ENCODE measurements at regions not wholly inside any gene's neighbourhood (a gene's known extent, or its start where the extent isn't known, plus 50 kb on each side); places are given as distances from the start of the nearest gene placed in this dataset.

GRCh38 chr14:98144964-98145363 is 1127.0 kb downstream of the BCL11B start:
- Histone ChIP-seq H3K27me3 (ENCODE audit: control insufficient read depth in 5 of 5, insufficient read depth in 4 of 5, low read length in 5 of 5) (peaks cover 0 to 2% (median 0%) of the 10 kb centered on the region in 5 donors), H3K4me1 (ENCODE audit: control insufficient read depth in 5 of 5, insufficient read depth in 5 of 5, low read length in 5 of 5) (no peaks in the 10 kb centered on the region), H3K9ac (ENCODE audit: low read length in 5 of 5) (no peak overlapping the region), H3K4me3 (ENCODE audit: low read depth in 1 of 5, low read length in 5 of 5) (no peak overlapping the region), H3K27ac (ENCODE audit: low read depth, low read length) (no peak overlapping the region), H3K9me3 (ENCODE audit: control insufficient read depth in 5 of 5, low read length in 5 of 5) (no peaks in the 10 kb centered on the region), H3K36me3 (ENCODE audit: control insufficient read depth in 5 of 5, insufficient read depth in 5 of 5, low read length in 5 of 5) (no peaks in the 10 kb centered on the region)

GRCh38 chr14:98146416-98146815 is 1125.6 kb downstream of the BCL11B start:
- H3K27me3 ChIP-seq (ENCODE audit: control insufficient read depth in 5 of 5, insufficient read depth in 4 of 5, low read length in 5 of 5) = peaks cover 0 to 2% (median 0%) of the 10 kb centered on the region in 5 donors
- no peak overlapping the region for H3K27ac ChIP-seq (ENCODE audit: low read depth, low read length)
- no peaks in the 10 kb centered on the region for H3K9me3 ChIP-seq (ENCODE audit: control insufficient read depth in 5 of 5, low read length in 5 of 5)
- H3K9ac ChIP-seq (ENCODE audit: low read length in 5 of 5) = no peak overlapping the region
- no peaks in the 10 kb centered on the region for H3K36me3 ChIP-seq (ENCODE audit: control insufficient read depth in 5 of 5, insufficient read depth in 5 of 5, low read length in 5 of 5)
- H3K4me1 ChIP-seq (ENCODE audit: control insufficient read depth in 5 of 5, insufficient read depth in 5 of 5, low read length in 5 of 5) = no peaks in the 10 kb centered on the region
- no peak overlapping the region for H3K4me3 ChIP-seq (ENCODE audit: low read depth in 1 of 5, low read length in 5 of 5)

- H3K27me3 ChIP-seq (ENCODE audit: control insufficient read depth in 5 of 5, insufficient read depth in 4 of 5, low read length in 5 of 5) = peaks cover 0 to 4% (median 3%) of the 10 kb centered on the region in 5 donors
- H3K36me3 ChIP-seq (ENCODE audit: control insufficient read depth in 5 of 5, insufficient read depth in 5 of 5, low read length in 5 of 5) = no peaks in the 10 kb centered on the region
- H3K27ac ChIP-seq (ENCODE audit: low read depth, low read length) = no peak overlapping the region
- no peaks in the 10 kb centered on the region for H3K9me3 ChIP-seq (ENCODE audit: control insufficient read depth in 5 of 5, low read length in 5 of 5)
- no peak overlapping the region for H3K4me3 ChIP-seq (ENCODE audit: low read depth in 1 of 5, low read length in 5 of 5)
- H3K4me1 ChIP-seq (ENCODE audit: control insufficient read depth in 5 of 5, insufficient read depth in 5 of 5, low read length in 5 of 5) = no peaks in the 10 kb centered on the region
- no peak overlapping the region for H3K9ac ChIP-seq (ENCODE audit: low read length in 5 of 5)
Measured at GRCh38 chr14:98154254-98154653, 1117.7 kb downstream of the BCL11B start.

- no peaks in the 10 kb centered on the region for H3K36me3 ChIP-seq (ENCODE audit: control insufficient read depth in 5 of 5, insufficient read depth in 5 of 5, low read length in 5 of 5)
- H3K9me3 ChIP-seq (ENCODE audit: control insufficient read depth in 5 of 5, low read length in 5 of 5) = no peaks in the 10 kb centered on the region
- H3K27ac ChIP-seq (ENCODE audit: low read depth, low read length) = no peak overlapping the region
- H3K9ac ChIP-seq (ENCODE audit: low read length in 5 of 5) = no peak overlapping the region
- H3K4me1 ChIP-seq (ENCODE audit: control insufficient read depth in 5 of 5, insufficient read depth in 5 of 5, low read length in 5 of 5) = peaks cover 0 to 3% (median 0%) of the 10 kb centered on the region in 5 donors
- H3K27me3 ChIP-seq (ENCODE audit: control insufficient read depth in 5 of 5, insufficient read depth in 4 of 5, low read length in 5 of 5) = peaks cover 0 to 4% (median 3%) of the 10 kb centered on the region in 5 donors
- H3K4me3 ChIP-seq (ENCODE audit: low read depth in 1 of 5, low read length in 5 of 5) = no peak overlapping the region
Measured at GRCh38 chr14:98156411-98156810, 1115.6 kb downstream of the BCL11B start.

- Histone ChIP-seq H3K27ac (ENCODE audit: low read depth, low read length) (no peak overlapping the region), H3K27me3 (ENCODE audit: control insufficient read depth in 5 of 5, insufficient read depth in 4 of 5, low read length in 5 of 5) (peaks cover 3 to 17% (median 12%) of the 10 kb centered on the region in 5 donors), H3K4me3 (ENCODE audit: low read depth in 1 of 5, low read length in 5 of 5) (no peak overlapping the region)
Measured at GRCh38 chr14:98160901-98161300, 1111.1 kb downstream of the BCL11B start.

GRCh38 chr14:98161356-98161755 is 1110.6 kb downstream of the BCL11B start:
- H3K36me3 ChIP-seq (ENCODE audit: control insufficient read depth in 5 of 5, insufficient read depth in 5 of 5, low read length in 5 of 5) = no peaks in the 10 kb centered on the region
- no peaks in the 10 kb centered on the region for H3K9me3 ChIP-seq (ENCODE audit: control insufficient read depth in 5 of 5, low read length in 5 of 5)
- peaks cover 0 to 17% (median 12%) of the 10 kb centered on the region in 5 donors for H3K27me3 ChIP-seq (ENCODE audit: control insufficient read depth in 5 of 5, insufficient read depth in 4 of 5, low read length in 5 of 5)
- H3K9ac ChIP-seq (ENCODE audit: low read length in 5 of 5) = no peak overlapping the region
- no peak overlapping the region for H3K27ac ChIP-seq (ENCODE audit: low read depth, low read length)
- no peak overlapping the region for H3K4me3 ChIP-seq (ENCODE audit: low read depth in 1 of 5, low read length in 5 of 5)
- H3K4me1 ChIP-seq (ENCODE audit: control insufficient read depth in 5 of 5, insufficient read depth in 5 of 5, low read length in 5 of 5) = peaks cover 0 to 9% (median 0%) of the 10 kb centered on the region in 5 donors

More at GRCh38 chr14:98160901-98161300, 1111.1 kb downstream of the BCL11B start:
- peaks cover 0 to 9% (median 0%) of the 10 kb centered on the region in 5 donors for H3K4me1 ChIP-seq (ENCODE audit: control insufficient read depth in 5 of 5, insufficient read depth in 5 of 5, low read length in 5 of 5)
- H3K9ac ChIP-seq (ENCODE audit: low read length in 5 of 5) = no peak overlapping the region
- H3K36me3 ChIP-seq (ENCODE audit: control insufficient read depth in 5 of 5, insufficient read depth in 5 of 5, low read length in 5 of 5) = no peaks in the 10 kb centered on the region
- H3K9me3 ChIP-seq (ENCODE audit: control insufficient read depth in 5 of 5, low read length in 5 of 5) = no peaks in the 10 kb centered on the region

- Histone ChIP-seq H3K27me3 (ENCODE audit: control insufficient read depth in 5 of 5, insufficient read depth in 4 of 5, low read length in 5 of 5) (peaks cover 4 to 15% (median 12%) of the 10 kb centered on the region in 5 donors), H3K9ac (ENCODE audit: low read length in 5 of 5) (no peak overlapping the region), H3K27ac (ENCODE audit: low read depth, low read length) (no peak overlapping the region), H3K4me3 (ENCODE audit: low read depth in 1 of 5, low read length in 5 of 5) (no peak overlapping the region), H3K4me1 (ENCODE audit: control insufficient read depth in 5 of 5, insufficient read depth in 5 of 5, low read length in 5 of 5) (peaks cover 0 to 9% (median 0%) of the 10 kb centered on the region in 5 donors), H3K36me3 (ENCODE audit: control insufficient read depth in 5 of 5, insufficient read depth in 5 of 5, low read length in 5 of 5) (no peaks in the 10 kb centered on the region), H3K9me3 (ENCODE audit: control insufficient read depth in 5 of 5, low read length in 5 of 5) (no peaks in the 10 kb centered on the region)
Measured at GRCh38 chr14:98162856-98163805, 1108.9 kb downstream of the BCL11B start.

GRCh38 chr14:98163873-98164272 is 1108.1 kb downstream of the BCL11B start:
- Histone ChIP-seq H3K27ac (ENCODE audit: low read depth, low read length) (no peak overlapping the region), H3K27me3 (ENCODE audit: control insufficient read depth in 5 of 5, insufficient read depth in 4 of 5, low read length in 5 of 5) (peaks cover 4 to 15% (median 12%) of the 10 kb centered on the region in 5 donors), H3K9me3 (ENCODE audit: control insufficient read depth in 5 of 5, low read length in 5 of 5) (no peaks in the 10 kb centered on the region), H3K4me3 (ENCODE audit: low read depth in 1 of 5, low read length in 5 of 5) (no peak overlapping the region), H3K9ac (ENCODE audit: low read length in 5 of 5) (no peak overlapping the region), H3K36me3 (ENCODE audit: control insufficient read depth in 5 of 5, insufficient read depth in 5 of 5, low read length in 5 of 5) (no peaks in the 10 kb centered on the region), H3K4me1 (ENCODE audit: control insufficient read depth in 5 of 5, insufficient read depth in 5 of 5, low read length in 5 of 5) (peaks cover 0 to 9% (median 0%) of the 10 kb centered on the region in 5 donors)

- Histone ChIP-seq H3K36me3 (ENCODE audit: control insufficient read depth in 5 of 5, insufficient read depth in 5 of 5, low read length in 5 of 5) (no peaks in the 10 kb centered on the region), H3K9ac (ENCODE audit: low read length in 5 of 5) (no peak overlapping the region), H3K4me3 (ENCODE audit: low read depth in 1 of 5, low read length in 5 of 5) (no peak overlapping the region)
Measured at GRCh38 chr14:98165976-98166375, 1106.0 kb downstream of the BCL11B start.

GRCh38 chr14:98167275-98167674 is 1104.7 kb downstream of the BCL11B start:
- Histone ChIP-seq H3K4me3 (ENCODE audit: low read depth in 1 of 5, low read length in 5 of 5) (no peak overlapping the region), H3K9me3 (ENCODE audit: control insufficient read depth in 5 of 5, low read length in 5 of 5) (peaks cover 0 to 5% (median 0%) of the 10 kb centered on the region in 5 donors), H3K27me3 (ENCODE audit: control insufficient read depth in 5 of 5, insufficient read depth in 4 of 5, low read length in 5 of 5) (peaks cover 4 to 15% (median 11%) of the 10 kb centered on the region in 5 donors), H3K9ac (ENCODE audit: low read length in 5 of 5) (no peak overlapping the region), H3K36me3 (ENCODE audit: control insufficient read depth in 5 of 5, insufficient read depth in 5 of 5, low read length in 5 of 5) (no peaks in the 10 kb centered on the region), H3K4me1 (ENCODE audit: control insufficient read depth in 5 of 5, insufficient read depth in 5 of 5, low read length in 5 of 5) (peaks cover 0 to 5% (median 0%) of the 10 kb centered on the region in 5 donors), H3K27ac (ENCODE audit: low read depth, low read length) (no peak overlapping the region)

More at GRCh38 chr14:98165976-98166375, 1106.0 kb downstream of the BCL11B start:
- Histone ChIP-seq H3K9me3 (ENCODE audit: control insufficient read depth in 5 of 5, low read length in 5 of 5) (peaks cover 0 to 5% (median 0%) of the 10 kb centered on the region in 5 donors), H3K27ac (ENCODE audit: low read depth, low read length) (no peak overlapping the region), H3K27me3 (ENCODE audit: control insufficient read depth in 5 of 5, insufficient read depth in 4 of 5, low read length in 5 of 5) (peaks cover 4 to 15% (median 12%) of the 10 kb centered on the region in 5 donors), H3K4me1 (ENCODE audit: control insufficient read depth in 5 of 5, insufficient read depth in 5 of 5, low read length in 5 of 5) (peaks cover 0 to 5% (median 0%) of the 10 kb centered on the region in 5 donors)

Measured in subcutaneous abdominal adipose tissue (tissue), 5 donors.